Heart right ventricle (tissue), 16 donors: ENCODE measurements at regions not wholly inside any gene's neighbourhood (a gene's known extent, or its start where the extent isn't known, plus 50 kb on each side); places are given as distances from the start of the nearest gene placed in this dataset.
"Not testable (repeated sequence)": the region's sequence is repeated elsewhere in the genome, so short reads cannot be mapped to it uniquely, and the experiment has no call there.

Experiments
- ATAC-seq, 8 donors: fragments of 200-7000 bp; cut with Tn5 transposase; one replicate each; pipeline ENCODE4 v1.9.1; 2020; ENCODE audit warnings: mild to moderate bottlenecking in 8 of 8, moderate library complexity in 8 of 8, moderate number of reproducible peaks in 1 of 8
- DNase-seq, 2 donors: peaks; one replicate each; pipeline ENCODE4 v3.0.0-alpha.2; 2020
- H3K27ac ChIP-seq, 10 donors: fragments of 200-600 bp; sonication (generic) in 2 of 10; one replicate each; pipeline versions ENCODE4 v1.5.0 to v1.8.0; 2020 to 2022; ENCODE audit warnings: mild to moderate bottlenecking in 3 of 10
- H3K27me3 ChIP-seq, 7 donors: fragments of 200-600 bp; one replicate each; pipeline ENCODE4 v1.8.0; 2021 to 2022; ENCODE audit warnings: mild to moderate bottlenecking in 2 of 7
- H3K36me3 ChIP-seq, 9 donors: fragments of 200-600 bp; sonication (generic) in 1 of 9; one replicate each; pipeline versions ENCODE4 v1.5.0 to v1.8.0; 2020 to 2022; ENCODE audit warnings: mild to moderate bottlenecking in 2 of 9
- H3K4me1 ChIP-seq, 9 donors: fragments of 200-600 bp; sonication (generic) in 1 of 9; one replicate each; pipeline versions ENCODE4 v1.5.0 to v1.8.0; 2020 to 2022; ENCODE audit warnings: mild to moderate bottlenecking in 4 of 9
- H3K4me3 ChIP-seq, 10 donors: fragments of 200-600 bp; sonication (generic) in 2 of 10; one replicate each; pipeline versions ENCODE4 v1.5.0 to v1.8.0; 2020 to 2022; ENCODE audit warnings: mild to moderate bottlenecking in 7 of 10, moderate library complexity in 2 of 10
- H3K9me3 ChIP-seq, 11 donors: fragments of 200-600 bp in 10 of 11; sonication (generic) in 2 of 11; one replicate each; pipeline versions ENCODE4 v1.5.0 to v1.8.0; 2013 to 2022; ENCODE audit warnings: mild to moderate bottlenecking in 2 of 11, control low read depth in 1 of 11, moderate library complexity in 1 of 11
- CTCF ChIP-seq, 9 donors: fragments of 200-600 bp; sonication (generic) in 2 of 9; IDR thresholded peaks; one replicate each; pipeline versions ENCODE4 v1.5.0 to v1.8.0; 2021 to 2022; ENCODE audit warnings: antibody characterized with exemption in 9 of 9, mild to moderate bottlenecking in 5 of 9, moderate library complexity in 1 of 9
- WGBS, 2 donors: extraction: QIAGEN DNeasy Blood & Tissue Kit; methylation state at CpG; one replicate each; pipeline ENCODE4 v1.1.7; 2013; ENCODE audit warnings: inconsistent platforms in 1 of 2; 5-methylcytosine and 5-hydroxymethylcytosine counted together
- intact Hi-C, 10 donors: fragments of 100-400 bp; cut with DNase I; formaldehyde crosslinking; loops; one replicate each; pipeline versions ENCODE4 v1.11.1 to v1.14.2; 2022
- donor health status: Arrhythmogenic right ventricular cardiomyopathy.
- donor health status: ischemic (EF 13 %, LVEDD 7.1; RV severe dilation, severe dysfunction).
- donor health status: healthy with polysubstance abuse.
- donor health status: DM: no; HTN: yes; CAD: no.
- donor health status: DM: no; HTN: no; CAD: no.
- donor health status: ischemic (EF 25% LVEDD 6.9; RV normal size, moderate dysfunction).
- donor health status: ischemic (EF 25% LVEDD 5.7; RV mildly dilated, moderate dysfunction).
- donor health status: healthy.
- donor health status: DM: yes; HTN: yes; CAD: no.
- donor health status: Ischemic cardiomyopathy.
- donor health status: ischemic (EF 35%, LVEDD 5.7; RV mildly dilated, moderate dysfunction).
- donor health status: nonischemic (EF 11% LVEDD 7.7; RV severe dilation, severe dysfunction).
- donor health status: DM: yes; HTN: yes; CAD: no.
- donor health status: PGD.
- donor health status: ischemic (EF 29% LVEDD 5.4; RV normal size, mild dysfunction).
- donor health status: nonischemic (EF 23%, LVEDD 6.1; RV moderate dilation, normal function).

- Histone ChIP-seq H3K27me3 (peaks cover 0 to 92% (median 85%) of the 10 kb centered on the region in 7 donors), H3K36me3 (no peaks in the 10 kb centered on the region), H3K4me3 (no peak overlapping the region), H3K9me3 (no peaks in the 10 kb centered on the region), H3K4me1 (no peaks in the 10 kb centered on the region), H3K27ac (no peak overlapping the region)
- no peak for TF ChIP-seq CTCF (IDR thresholded peaks at IDR 0.05)
- DNase-seq (no peak), ATAC-seq (no peak)
- intact Hi-C loops, result no loop called here
- WGBS, 2 donors, result 49 to 55% methylated on average over 5 of the region's 5 CpGs
Observed at GRCh38 chr10:100645091-100645490, 100.3 kb upstream of the PAX2 start.

DNA sequence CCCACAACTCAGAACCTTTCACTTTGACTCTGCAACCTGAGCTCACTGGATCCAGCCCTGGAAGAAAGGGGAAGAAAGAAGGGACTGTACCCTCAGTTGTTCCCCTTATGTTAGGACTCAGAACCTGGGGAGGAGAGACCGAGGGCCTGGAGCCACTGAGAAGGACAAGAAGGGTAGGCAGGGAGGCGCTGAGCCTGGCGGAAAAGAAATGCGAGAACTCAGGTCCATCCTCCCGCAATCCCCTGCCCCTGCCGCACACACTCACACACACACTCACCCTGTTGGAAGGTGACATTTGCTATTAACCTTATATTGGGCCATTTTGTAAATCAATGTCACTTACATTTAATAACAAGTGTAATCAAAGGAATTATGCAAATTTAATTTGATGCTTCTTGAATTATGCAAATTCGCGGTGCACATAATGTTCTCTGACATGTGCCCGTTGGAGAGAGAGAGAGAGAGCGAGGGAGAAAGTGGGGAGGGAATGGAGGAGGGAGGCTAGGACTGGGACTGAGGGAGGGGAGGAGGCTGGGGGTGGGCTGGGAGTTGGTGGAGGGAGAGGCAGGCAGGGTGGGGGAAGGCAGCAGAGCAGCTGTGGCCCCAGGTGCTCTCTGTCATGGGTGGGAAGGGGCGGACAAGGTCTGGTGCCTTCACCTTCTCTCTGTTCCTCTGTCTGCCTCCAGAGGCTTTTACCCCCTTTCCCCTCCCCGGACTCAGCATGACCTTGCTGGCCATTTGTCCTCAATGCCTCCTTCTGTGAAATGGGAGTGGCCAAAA is 99.6 kb upstream of the PAX2 start:
- no peak for DNase-seq
- ATAC-seq, result no peak
- WGBS, 2 donors, result 21 to 23% methylated on average over 12 of the region's 12 CpGs
- no peak for TF ChIP-seq CTCF (IDR thresholded peaks at IDR 0.05)
- Histone ChIP-seq H3K27me3 (peaks cover 0 to 91% (median 85%) of the 10 kb centered on the region in 7 donors), H3K9me3 (no peaks in the 10 kb centered on the region), H3K36me3 (no peaks in the 10 kb centered on the region), H3K4me1 (no peaks in the 10 kb centered on the region), H3K27ac (no peak overlapping the region), H3K4me3 (no peak overlapping the region)
- intact Hi-C loops, result no loop called here

GRCh38 chr10:100647928-100648327 is 97.5 kb upstream of the PAX2 start:
- ATAC-seq, result no peak
- Histone ChIP-seq H3K4me1 (no peaks in the 10 kb centered on the region), H3K27me3 (peaks cover 0 to 80% (median 75%) of the 10 kb centered on the region in 7 donors), H3K36me3 (no peaks in the 10 kb centered on the region), H3K4me3 (no peak overlapping the region), H3K9me3 (no peaks in the 10 kb centered on the region), H3K27ac (no peak overlapping the region)
- intact Hi-C loops, result no loop called here
- TF ChIP-seq CTCF (IDR thresholded peaks at IDR 0.05), result no peak
- 83 to 89% methylated on average over 2 of the region's 2 CpGs for WGBS, 2 donors
- no peak for DNase-seq

DNA sequence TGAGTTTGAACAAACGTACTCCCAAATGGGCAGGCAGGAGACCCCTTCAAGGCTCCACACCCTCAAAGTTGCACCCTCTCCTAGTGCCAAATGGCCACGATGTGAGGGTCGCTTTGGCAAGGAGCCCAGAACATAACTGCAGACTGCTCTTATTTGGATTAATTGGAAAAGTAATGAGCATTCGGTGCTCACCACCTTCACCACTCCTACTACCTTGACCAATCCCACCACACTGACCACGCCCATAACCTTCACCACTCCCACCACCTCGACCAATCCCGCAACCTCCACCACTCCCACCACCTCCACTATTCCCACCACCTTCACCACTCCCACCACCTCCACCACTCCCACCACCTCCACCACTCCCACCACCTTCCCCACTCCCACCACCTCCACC is 94.7 kb upstream of the PAX2 start:
- H3K27ac ChIP-seq, result no peak overlapping the region
- intact Hi-C loops, result no loop called here
- DNase-seq (no peak), ATAC-seq (no peak)
- H3K9me3 ChIP-seq, result no peaks in the 10 kb centered on the region
- peaks cover 0 to 14% (median 8%) of the 10 kb centered on the region in 9 donors for H3K4me1 ChIP-seq
- 85 to 88% methylated on average over 7 of the region's 7 CpGs for WGBS, 2 donors
- H3K36me3 ChIP-seq, result no peaks in the 10 kb centered on the region
- TF ChIP-seq CTCF (IDR thresholded peaks at IDR 0.05), result no peak
- no peak overlapping the region for H3K4me3 ChIP-seq
- peaks cover 5 to 87% (median 82%) of the 10 kb centered on the region in 7 donors for H3K27me3 ChIP-seq

DNA sequence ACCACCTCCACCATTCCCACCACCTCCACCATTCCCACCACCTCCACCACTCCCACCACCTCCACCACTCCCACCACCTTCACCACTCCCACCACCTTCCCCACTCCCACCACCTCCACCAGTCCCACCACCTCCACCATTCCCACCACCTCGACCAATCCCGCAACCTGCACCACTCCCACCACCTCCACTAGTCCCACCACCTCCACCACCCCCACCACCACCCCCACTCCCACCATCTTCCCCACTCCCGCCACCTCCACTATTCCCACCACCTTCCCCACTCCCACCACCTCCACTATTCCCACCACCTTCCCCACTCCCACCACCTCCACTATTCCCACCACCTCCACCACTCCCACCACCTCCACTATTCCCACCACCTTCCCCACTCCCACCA is 94.3 kb upstream of the PAX2 start:
- H3K36me3 ChIP-seq, H3K27ac ChIP-seq, intact Hi-C loops, H3K4me3 ChIP-seq, DNase-seq, H3K9me3 ChIP-seq, ATAC-seq: not testable (repeated sequence)
- Histone ChIP-seq H3K27me3 (peaks cover 5 to 88% (median 83%) of the 10 kb centered on the region in 7 donors), H3K4me1 (peaks cover 0 to 19% (median 10%) of the 10 kb centered on the region in 9 donors)
- WGBS, 2 donors, result 93 to 97% methylated on average over 3 of the region's 3 CpGs
